Liver (tissue), 8 donors: ENCODE measurements at regions not wholly inside any gene's neighbourhood (a gene's known extent, or its start where the extent isn't known, plus 50 kb on each side); places are given as distances from the start of the nearest gene placed in this dataset.
A peak's percentile ranks its signal among the peaks of the same experiment; 100 is the strongest.

ENCODE experiments used
- DNase-seq: peaks from one replicate; pipeline ENCODE4 v3.0.0-alpha.2; 2017; ENCODE audit warnings: low spot score
- H3K27ac ChIP-seq, 2 donors: one replicate each; pipeline ENCODE4 v1.7.0; 2013; ENCODE audit warnings: inconsistent platforms in 2 of 2, low read length in 2 of 2, control low read depth in 1 of 2, low read depth in 1 of 2, mild to moderate bottlenecking in 1 of 2
- H3K27me3 ChIP-seq, 4 donors: one replicate each; pipeline versions ENCODE4 v1.6.1 to v1.7.0; 2013; ENCODE audit warnings: low read length in 3 of 4, inconsistent platforms in 1 of 4, mild to moderate bottlenecking in 1 of 4, moderate library complexity in 1 of 4; ENCODE audit not compliant: control insufficient read depth in 4 of 4, insufficient read depth in 4 of 4
- H3K36me3 ChIP-seq, 4 donors: one replicate each; pipeline versions ENCODE4 v1.6.1 to v1.7.0; 2013; ENCODE audit warnings: low read length in 3 of 4, mild to moderate bottlenecking in 3 of 4, low read depth in 1 of 4, moderate library complexity in 1 of 4; ENCODE audit not compliant: control insufficient read depth in 4 of 4, insufficient read depth in 3 of 4
- H3K4me1 ChIP-seq, 4 donors: one replicate each; pipeline versions ENCODE4 v1.6.1 to v1.7.0; 2013; ENCODE audit warnings: low read length in 3 of 4, mild to moderate bottlenecking in 3 of 4, moderate library complexity in 1 of 4; ENCODE audit not compliant: control insufficient read depth in 4 of 4, insufficient read depth in 4 of 4
- H3K4me3 ChIP-seq, 3 donors: one replicate each; pipeline versions ENCODE4 v1.6.1 to v1.7.0; 2013; ENCODE audit warnings: low read length in 3 of 3, control low read depth in 1 of 3, low read depth in 1 of 3, mild to moderate bottlenecking in 1 of 3
- H3K9ac ChIP-seq, 2 donors: one replicate each; pipeline ENCODE4 v1.7.0; 2013; ENCODE audit warnings: low read length in 2 of 2, mild to moderate bottlenecking in 2 of 2, moderate library complexity in 2 of 2, control low read depth in 1 of 2, low read depth in 1 of 2
- H3K9me3 ChIP-seq, 4 donors: one replicate each; pipeline versions ENCODE4 v1.6.1 to v1.7.0; 2013; ENCODE audit warnings: low read length in 3 of 4; ENCODE audit not compliant: control insufficient read depth in 4 of 4
- EGR1 ChIP-seq, 2 donors: IDR thresholded peaks; 2 replicates each; pipeline ENCODE4 v1.6.1; 2016 to 2018; ENCODE audit warnings: antibody characterized with exemption in 2 of 2, low read depth in 2 of 2
- FOXA1 ChIP-seq: IDR thresholded peaks from 2 replicates; pipeline ENCODE4 v1.6.1; 2016; ENCODE audit warnings: antibody characterized with exemption
- FOXA2 ChIP-seq: IDR thresholded peaks from 2 replicates; pipeline ENCODE4 v1.6.1; 2016; ENCODE audit warnings: antibody characterized with exemption
- GABPA ChIP-seq, 2 donors: IDR thresholded peaks in 1 of 2; conservative IDR thresholded peaks in 1 of 2; 2 replicates each; pipeline ENCODE4 v1.6.1; 2016; ENCODE audit warnings: antibody characterized with exemption in 2 of 2, mild to moderate bottlenecking in 1 of 2, moderate library complexity in 1 of 2
- HNF4A ChIP-seq, 2 donors: conservative IDR thresholded peaks; 2 replicates each; pipeline ENCODE4 v1.6.1; 2016; ENCODE audit warnings: antibody characterized with exemption in 2 of 2, mild to moderate bottlenecking in 2 of 2
- HNF4G ChIP-seq: IDR thresholded peaks from 2 replicates; pipeline ENCODE4 v1.6.1; 2016; ENCODE audit warnings: antibody characterized with exemption
- JUND ChIP-seq, 2 donors: IDR thresholded peaks; 2 replicates each; pipeline ENCODE4 v1.6.1; 2016; ENCODE audit warnings: antibody characterized with exemption in 2 of 2
- MAX ChIP-seq: IDR thresholded peaks from 2 replicates; pipeline ENCODE4 v1.6.1; 2016; ENCODE audit warnings: antibody characterized with exemption
- NR2F2 ChIP-seq: IDR thresholded peaks from 2 replicates; pipeline ENCODE4 v1.6.1; 2016; ENCODE audit warnings: antibody characterized with exemption
- RAD21 ChIP-seq, 2 donors: IDR thresholded peaks; 2 replicates each; pipeline ENCODE4 v1.6.1; 2016; ENCODE audit warnings: antibody characterized with exemption in 2 of 2, mild to moderate bottlenecking in 2 of 2
- REST ChIP-seq: IDR thresholded peaks from 2 replicates; pipeline ENCODE4 v1.6.1; 2016; ENCODE audit warnings: antibody characterized with exemption, mild to moderate bottlenecking
- RXRA ChIP-seq, 2 donors: IDR thresholded peaks; 2 replicates each; pipeline ENCODE4 v1.6.1; 2017 to 2018; ENCODE audit warnings: antibody characterized with exemption in 2 of 2, mild to moderate bottlenecking in 1 of 2
- SP1 ChIP-seq: IDR thresholded peaks from 2 replicates; pipeline ENCODE4 v1.6.1; 2018; ENCODE audit warnings: antibody characterized with exemption, mild to moderate bottlenecking
- TAF1 ChIP-seq: conservative IDR thresholded peaks from 2 replicates; pipeline ENCODE4 v1.6.1; 2016; ENCODE audit warnings: antibody characterized with exemption, mild to moderate bottlenecking
- YY1 ChIP-seq: IDR thresholded peaks from 2 replicates; pipeline ENCODE4 v1.6.1; 2016; ENCODE audit warnings: antibody characterized with exemption, mild to moderate bottlenecking
- WGBS: extraction: QIAGEN DNeasy Blood & Tissue Kit; methylation state at CpG from one replicate; pipeline ENCODE4 v1.1.7; 2013; 5-methylcytosine and 5-hydroxymethylcytosine counted together
- TF ChIP-seq, protein P1 (sequence below): IDR thresholded peaks from 2 replicates; pipeline ENCODE4 v1.6.1; 2016; ENCODE audit warnings: antibody characterized with exemption
- TF ChIP-seq, protein P2 (sequence below): IDR thresholded peaks from 2 replicates; pipeline ENCODE4 v1.6.1; 2016; ENCODE audit warnings: antibody characterized with exemption
- TF ChIP-seq, protein P3 (sequence below): fragments of 150-350 bp; IDR thresholded peaks from 2 replicates; pipeline ENCODE4 v1.5.1; 2017; ENCODE audit warnings: improper control_type of control experiment, low read depth, low read length; ENCODE audit not compliant: missing input control
- donor health status: healthy.
- donor health status: healthy.
- donor health status: healthy.
- donor health status: healthy.
- donor health status: healthy.

DNA sequence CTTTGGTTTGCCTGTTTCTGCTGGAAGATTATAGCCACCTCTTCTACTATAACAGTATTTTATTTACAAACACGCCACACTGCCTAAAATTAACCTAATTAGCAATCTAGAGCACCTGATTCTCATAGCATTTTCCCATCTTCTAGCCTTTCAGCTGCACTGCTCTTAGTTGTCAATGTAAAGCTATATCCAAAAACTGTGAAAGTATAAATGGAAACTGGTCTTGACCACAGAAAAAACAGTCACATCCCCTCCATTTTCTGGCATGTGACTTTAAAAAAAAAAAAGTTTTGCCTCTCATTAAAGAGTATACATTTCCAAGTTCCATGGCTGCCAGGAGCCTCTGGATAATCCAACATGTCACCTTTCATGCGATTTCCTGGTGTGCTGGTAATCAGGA is 287.8 kb downstream of the DTWD2 start (continued):
- TF ChIP-seq, protein P1, sequence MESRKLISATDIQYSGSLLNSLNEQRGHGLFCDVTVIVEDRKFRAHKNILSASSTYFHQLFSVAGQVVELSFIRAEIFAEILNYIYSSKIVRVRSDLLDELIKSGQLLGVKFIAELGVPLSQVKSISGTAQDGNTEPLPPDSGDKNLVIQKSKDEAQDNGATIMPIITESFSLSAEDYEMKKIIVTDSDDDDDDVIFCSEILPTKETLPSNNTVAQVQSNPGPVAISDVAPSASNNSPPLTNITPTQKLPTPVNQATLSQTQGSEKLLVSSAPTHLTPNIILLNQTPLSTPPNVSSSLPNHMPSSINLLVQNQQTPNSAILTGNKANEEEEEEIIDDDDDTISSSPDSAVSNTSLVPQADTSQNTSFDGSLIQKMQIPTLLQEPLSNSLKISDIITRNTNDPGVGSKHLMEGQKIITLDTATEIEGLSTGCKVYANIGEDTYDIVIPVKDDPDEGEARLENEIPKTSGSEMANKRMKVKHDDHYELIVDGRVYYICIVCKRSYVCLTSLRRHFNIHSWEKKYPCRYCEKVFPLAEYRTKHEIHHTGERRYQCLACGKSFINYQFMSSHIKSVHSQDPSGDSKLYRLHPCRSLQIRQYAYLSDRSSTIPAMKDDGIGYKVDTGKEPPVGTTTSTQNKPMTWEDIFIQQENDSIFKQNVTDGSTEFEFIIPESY = no peak
- no peak for TF ChIP-seq GABPA (IDR thresholded peaks at IDR 0.05 in 1 of 2, conservative IDR thresholded peaks at IDR 0.05 in 1 of 2)

DNA sequence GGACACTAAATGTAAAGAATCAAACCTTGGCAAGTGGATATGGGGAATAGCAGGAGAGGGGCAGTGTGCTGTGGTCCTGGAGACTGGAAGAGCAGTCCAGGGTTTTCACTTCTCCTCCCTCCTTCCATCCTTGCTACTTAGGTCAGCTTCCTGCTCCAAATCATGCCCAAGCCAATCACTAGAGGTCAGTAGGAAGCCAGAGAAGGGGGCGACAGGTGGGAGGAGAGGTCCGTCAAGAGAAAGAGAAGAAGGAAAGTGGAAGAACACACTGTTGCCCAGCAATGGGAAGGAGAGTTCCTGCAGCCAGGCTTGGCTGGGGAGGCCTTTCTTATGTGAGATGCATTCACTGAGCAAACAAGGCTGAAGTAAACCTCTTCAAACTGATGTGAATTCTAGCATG is 289.6 kb downstream of the DTWD2 start:
- 37% methylated on average over 2 of the region's 2 CpGs for WGBS
- no peak overlapping the region for H3K4me3 ChIP-seq
- peaks cover 0 to 6% (median 2%) of the 10 kb centered on the region in 4 donors for H3K9me3 ChIP-seq
- H3K4me1 ChIP-seq = no peaks in the 10 kb centered on the region
- DNase-seq = no peak
- no peaks in the 10 kb centered on the region for H3K27me3 ChIP-seq
- no peak overlapping the region for H3K9ac ChIP-seq
- no peaks in the 10 kb centered on the region for H3K36me3 ChIP-seq
- no peak overlapping the region for H3K27ac ChIP-seq
- peak in 1 of 2 donors; percentile 29 for TF ChIP-seq RAD21 (IDR thresholded peaks at IDR 0.05)
- no peak for TF ChIP-seq REST

- Histone ChIP-seq H3K27ac (no peak overlapping the region), H3K9me3 (no peaks in the 10 kb centered on the region), H3K36me3 (no peaks in the 10 kb centered on the region), H3K4me3 (no peak overlapping the region), H3K4me1 (no peaks in the 10 kb centered on the region), H3K27me3 (no peaks in the 10 kb centered on the region), H3K9ac (no peak overlapping the region)
- WGBS = 79% methylated on average over 2 of the region's 2 CpGs
- TF ChIP-seq HNF4G (no peak), EGR1 (IDR thresholded peaks at IDR 0.05; ENCODE audit: low read depth in 2 of 2) (no peak), YY1 (no peak), MAX (no peak), REST (no peak), JUND (IDR thresholded peaks at IDR 0.05) (no peak), FOXA1 (no peak), RAD21 (IDR thresholded peaks at IDR 0.05) (no peak), NR2F2 (no peak), TAF1 (no peak), SP1 (no peak), FOXA2 (no peak), GABPA (IDR thresholded peaks at IDR 0.05 in 1 of 2, conservative IDR thresholded peaks at IDR 0.05 in 1 of 2) (no peak), RXRA (IDR thresholded peaks at IDR 0.05) (no peak), HNF4A (conservative IDR thresholded peaks at IDR 0.05) (no peak)
- TF ChIP-seq, protein P2, sequence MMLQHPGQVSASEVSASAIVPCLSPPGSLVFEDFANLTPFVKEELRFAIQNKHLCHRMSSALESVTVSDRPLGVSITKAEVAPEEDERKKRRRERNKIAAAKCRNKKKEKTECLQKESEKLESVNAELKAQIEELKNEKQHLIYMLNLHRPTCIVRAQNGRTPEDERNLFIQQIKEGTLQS = no peak
- TF ChIP-seq, protein P1 = no peak
- TF ChIP-seq, protein P3, sequence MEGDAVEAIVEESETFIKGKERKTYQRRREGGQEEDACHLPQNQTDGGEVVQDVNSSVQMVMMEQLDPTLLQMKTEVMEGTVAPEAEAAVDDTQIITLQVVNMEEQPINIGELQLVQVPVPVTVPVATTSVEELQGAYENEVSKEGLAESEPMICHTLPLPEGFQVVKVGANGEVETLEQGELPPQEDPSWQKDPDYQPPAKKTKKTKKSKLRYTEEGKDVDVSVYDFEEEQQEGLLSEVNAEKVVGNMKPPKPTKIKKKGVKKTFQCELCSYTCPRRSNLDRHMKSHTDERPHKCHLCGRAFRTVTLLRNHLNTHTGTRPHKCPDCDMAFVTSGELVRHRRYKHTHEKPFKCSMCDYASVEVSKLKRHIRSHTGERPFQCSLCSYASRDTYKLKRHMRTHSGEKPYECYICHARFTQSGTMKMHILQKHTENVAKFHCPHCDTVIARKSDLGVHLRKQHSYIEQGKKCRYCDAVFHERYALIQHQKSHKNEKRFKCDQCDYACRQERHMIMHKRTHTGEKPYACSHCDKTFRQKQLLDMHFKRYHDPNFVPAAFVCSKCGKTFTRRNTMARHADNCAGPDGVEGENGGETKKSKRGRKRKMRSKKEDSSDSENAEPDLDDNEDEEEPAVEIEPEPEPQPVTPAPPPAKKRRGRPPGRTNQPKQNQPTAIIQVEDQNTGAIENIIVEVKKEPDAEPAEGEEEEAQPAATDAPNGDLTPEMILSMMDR = no peak
- DNase-seq = no peak
These were observed 292.3 kb downstream of the DTWD2 start for GRCh38 chr5:118696076-118696475.
